Renal cortical epithelial cell (primary cell): ENCODE measurements at regions not wholly inside any gene's neighbourhood (a gene's known extent, or its start where the extent isn't known, plus 50 kb on each side); places are given as distances from the start of the nearest gene placed in this dataset.

Source experiments
- DNase-seq: peaks from one replicate; pipeline ENCODE4 v3.0.0-alpha.2; 2011; ENCODE audit warnings: low read depth

DNA sequence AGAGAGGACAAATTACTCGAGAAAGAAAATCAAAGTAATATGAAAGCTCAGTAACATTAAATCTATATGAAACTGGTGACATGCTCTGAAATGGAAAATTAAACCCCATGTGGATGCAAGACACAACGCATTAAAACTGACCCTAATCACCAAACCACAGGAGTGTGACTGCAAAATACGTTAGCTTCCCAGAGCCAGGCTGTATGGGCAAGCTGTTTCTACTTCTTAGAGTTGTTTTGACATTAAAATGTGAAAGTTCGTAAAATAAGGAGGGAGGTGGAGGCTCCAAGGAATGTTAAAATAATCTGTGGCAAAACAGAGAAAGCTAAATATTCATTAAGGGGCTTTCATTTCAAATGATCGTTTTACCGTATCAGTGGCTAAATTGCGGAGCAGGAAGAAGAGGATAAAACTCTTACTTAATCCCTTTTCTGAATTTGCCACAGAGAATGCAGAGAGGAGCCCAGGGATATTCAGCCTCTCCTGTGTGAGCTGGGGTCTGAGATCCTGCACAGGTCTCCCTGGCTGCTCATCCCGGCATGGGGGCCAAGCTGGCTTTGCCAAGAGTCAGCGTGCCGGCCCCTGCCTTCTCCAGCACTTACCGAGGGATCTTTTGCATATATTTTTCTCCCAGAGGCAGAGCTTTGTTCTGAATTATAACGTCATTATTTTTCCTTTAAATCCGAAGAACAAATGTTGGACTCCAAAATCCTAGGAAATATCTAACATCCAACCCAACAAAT lies 239.8 kb upstream of the THBS1 start:
- DNase-seq, result no peak

GRCh38 chr15:39344662-39345141 lies 236.2 kb upstream of the THBS1 start:
- no peak for DNase-seq

GRCh38 chr15:39345176-39345575 lies 235.7 kb upstream of the THBS1 start:
- no peak for DNase-seq

DNA sequence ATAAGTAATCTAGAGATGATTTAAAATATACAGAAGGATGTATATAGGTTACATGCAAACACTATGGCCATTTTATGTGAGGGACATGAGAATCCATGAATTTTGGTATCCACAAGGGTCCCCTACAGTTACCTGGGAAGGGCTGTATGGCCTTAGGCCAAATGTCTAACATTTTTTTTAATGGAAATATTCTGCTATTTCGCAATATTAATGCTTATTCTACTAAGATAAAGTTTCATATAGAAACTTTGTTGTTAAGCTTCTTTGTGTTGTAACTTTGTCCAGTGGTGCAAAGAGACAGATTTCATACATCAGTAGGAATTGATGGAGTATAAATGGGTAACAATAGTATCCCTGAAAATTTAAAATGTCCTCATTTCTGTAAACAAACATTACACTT lies 233.4 kb upstream of the THBS1 start:
- DNase-seq, result no peak

- DNase-seq, result no peak
These were observed 230.1 kb upstream of the THBS1 start for GRCh38 chr15:39350785-39351184.

GRCh38 chr15:39354189-39354588 lies 226.7 kb upstream of the THBS1 start:
- DNase-seq, result no peak

- DNase-seq, result peak; percentile 25
These were observed 223.2 kb upstream of the THBS1 start for GRCh38 chr15:39357480-39358268.

DNA sequence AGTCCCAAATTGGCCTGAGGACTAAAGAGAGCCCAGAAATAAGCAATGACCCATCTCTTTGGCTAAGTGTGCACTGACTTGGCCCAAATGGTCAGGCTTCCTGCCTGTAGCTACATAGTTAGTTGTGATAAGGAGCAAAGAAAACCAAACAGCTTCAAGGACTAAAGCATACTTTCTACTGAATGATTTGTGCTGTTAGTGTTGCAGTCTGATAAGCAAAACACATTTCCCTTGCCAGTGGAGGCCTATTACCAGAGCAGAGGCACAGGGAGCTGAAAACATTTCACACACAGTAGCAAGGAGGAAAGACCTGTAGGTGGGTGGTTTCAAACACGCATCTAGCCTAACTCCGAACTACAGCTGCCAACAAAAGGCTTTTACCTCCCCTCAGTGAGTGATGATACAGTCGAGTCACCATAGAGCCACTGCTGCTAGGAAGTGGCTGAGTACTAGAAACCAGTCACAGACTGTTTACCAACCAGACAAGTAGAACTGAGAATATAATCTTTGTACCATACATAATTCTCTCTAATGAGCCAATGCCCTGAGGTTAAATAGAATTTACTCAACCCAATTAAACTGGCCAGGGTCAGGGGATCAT lies 222.3 kb upstream of the THBS1 start:
- DNase-seq, result peak; percentile 31

DNA sequence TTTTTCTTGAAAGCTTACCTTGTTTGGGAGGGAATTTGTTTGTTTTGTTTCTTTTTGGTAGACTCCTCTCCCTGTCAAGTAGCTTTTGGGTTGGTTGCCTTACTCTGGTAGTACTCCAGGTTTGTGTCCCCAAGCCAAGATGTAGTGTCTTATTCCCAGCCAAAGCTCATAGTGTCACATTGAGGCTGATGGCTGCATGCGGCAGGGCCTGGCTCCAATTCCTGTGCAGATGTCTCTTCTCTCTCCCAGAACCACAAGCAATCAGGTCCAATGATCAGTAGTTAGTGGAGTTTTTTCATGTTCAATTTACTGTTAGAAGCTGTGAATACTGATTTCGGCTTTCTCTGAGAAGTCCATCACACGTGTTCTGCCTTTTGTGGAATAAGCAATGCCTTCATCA lies 221.1 kb upstream of the THBS1 start:
- DNase-seq, result no peak

GRCh38 chr15:39360452-39360851 lies 220.4 kb upstream of the THBS1 start:
- DNase-seq, result peak; percentile 51

DNA sequence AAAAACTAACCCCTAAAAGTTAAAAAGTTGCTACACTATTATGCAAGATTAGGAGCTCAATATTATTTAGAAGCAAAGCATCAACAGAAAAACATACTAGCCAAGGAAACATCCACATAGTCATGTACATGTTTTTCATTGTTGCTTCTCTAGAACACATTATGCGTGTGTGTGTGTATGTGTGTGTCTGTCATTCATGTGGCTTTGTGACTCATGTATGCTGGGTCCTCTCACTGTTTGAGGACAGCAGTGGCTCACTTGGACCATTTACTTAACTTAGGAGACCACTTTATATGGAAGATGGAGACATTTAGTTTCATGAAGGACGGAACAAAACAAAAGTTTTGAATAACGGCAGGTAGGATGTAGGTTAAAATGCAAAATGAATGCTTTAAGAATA lies 219.4 kb upstream of the THBS1 start:
- peak; percentile 18 for DNase-seq

GRCh38 chr15:39362821-39363561 lies 217.9 kb upstream of the THBS1 start:
- DNase-seq, result no peak

- DNase-seq, result peak; percentile 6
These were observed 216.9 kb upstream of the THBS1 start for GRCh38 chr15:39363761-39364586.

DNA sequence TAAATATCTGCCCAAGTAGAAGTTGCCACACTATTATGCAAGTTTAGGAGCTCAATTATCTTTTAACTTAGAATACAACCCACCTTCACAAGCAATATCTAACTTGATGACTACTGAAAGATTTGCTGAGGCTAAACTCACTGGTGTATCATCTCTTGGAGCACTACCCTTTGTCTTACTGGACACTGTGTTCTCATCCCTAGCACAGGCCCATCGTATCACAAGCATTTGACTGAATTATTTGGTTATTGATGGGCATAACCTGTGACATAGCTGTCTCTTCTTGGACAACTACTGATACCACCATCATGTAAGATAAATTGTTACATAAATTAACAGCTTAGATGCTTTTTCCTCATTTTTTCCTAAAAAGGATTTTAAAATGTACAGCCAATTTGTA lies 216.2 kb upstream of the THBS1 start:
- DNase-seq, result peak; percentile 7

DNA sequence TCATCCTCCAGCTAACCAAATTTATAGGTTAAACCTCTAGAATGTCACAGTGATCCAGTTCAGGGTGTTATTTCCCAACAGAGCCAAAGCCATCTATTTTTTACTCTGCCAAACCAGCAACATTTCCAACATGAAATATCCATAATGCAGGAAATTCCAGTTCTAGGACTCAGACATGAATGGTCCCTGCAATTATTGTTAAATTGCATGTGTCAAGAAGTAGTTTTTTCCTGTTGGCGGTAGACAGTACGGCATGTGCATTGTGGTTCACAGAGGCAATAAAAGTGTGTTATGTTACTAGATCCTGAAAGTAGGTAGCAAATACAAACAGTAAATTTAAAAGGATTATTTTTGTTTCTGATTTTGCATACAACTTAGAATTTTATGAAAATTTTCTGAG lies 215.7 kb upstream of the THBS1 start:
- DNase-seq, result no peak

DNA sequence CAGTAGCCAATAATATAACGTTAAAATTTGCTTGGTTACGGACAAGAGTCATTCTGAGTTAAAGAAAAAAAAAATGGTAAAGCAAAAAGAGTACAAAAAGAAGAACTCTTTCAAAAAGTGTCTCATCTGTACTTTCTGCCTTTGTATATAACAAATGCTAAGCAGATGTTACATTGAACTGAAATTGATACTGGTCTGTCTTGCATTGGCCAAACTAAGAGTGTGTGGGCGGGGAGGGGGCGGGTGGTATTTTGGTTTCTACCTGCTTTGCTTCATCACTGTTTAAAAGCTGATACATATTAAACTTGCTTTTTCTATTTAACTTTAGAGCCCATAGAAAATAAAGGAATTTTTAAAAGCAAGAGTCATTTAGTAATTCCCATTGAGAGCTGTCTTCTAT lies 215.0 kb upstream of the THBS1 start:
- no peak for DNase-seq

GRCh38 chr15:39367596-39367995 lies 213.3 kb upstream of the THBS1 start:
- DNase-seq, result no peak

- DNase-seq, result no peak
These were observed 211.1 kb upstream of the THBS1 start for GRCh38 chr15:39369768-39370167.

GRCh38 chr15:39376371-39376909 lies 204.4 kb upstream of the THBS1 start:
- DNase-seq, result peak; percentile 77

DNA sequence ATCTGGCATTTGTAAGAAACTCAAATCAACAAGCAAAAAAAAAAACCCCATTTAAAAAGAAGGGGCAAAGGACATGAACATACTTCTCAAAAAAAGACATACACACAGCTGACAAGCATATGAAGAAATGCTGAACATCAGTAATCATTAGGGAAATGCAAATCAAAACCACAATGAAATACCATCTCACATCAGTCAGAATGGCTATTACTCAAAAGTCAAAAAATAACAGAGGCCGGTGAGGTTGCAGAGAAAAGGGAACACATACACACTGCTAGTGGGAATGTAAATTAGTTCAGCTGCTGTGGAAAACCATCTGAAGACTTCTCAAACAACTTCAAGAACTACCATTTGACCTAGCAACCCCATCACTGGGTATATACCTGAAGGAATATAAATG lies 199.4 kb upstream of the THBS1 start:
- peak; percentile 72 for DNase-seq

GRCh38 chr15:39388118-39388517 lies 192.8 kb upstream of the THBS1 start:
- no peak for DNase-seq
